ENCODE measurements at regions not wholly inside any gene's neighbourhood (a gene's known extent, or its start where the extent isn't known, plus 50 kb on each side); places are given as distances from the start of the nearest gene placed in this dataset.

DNA sequence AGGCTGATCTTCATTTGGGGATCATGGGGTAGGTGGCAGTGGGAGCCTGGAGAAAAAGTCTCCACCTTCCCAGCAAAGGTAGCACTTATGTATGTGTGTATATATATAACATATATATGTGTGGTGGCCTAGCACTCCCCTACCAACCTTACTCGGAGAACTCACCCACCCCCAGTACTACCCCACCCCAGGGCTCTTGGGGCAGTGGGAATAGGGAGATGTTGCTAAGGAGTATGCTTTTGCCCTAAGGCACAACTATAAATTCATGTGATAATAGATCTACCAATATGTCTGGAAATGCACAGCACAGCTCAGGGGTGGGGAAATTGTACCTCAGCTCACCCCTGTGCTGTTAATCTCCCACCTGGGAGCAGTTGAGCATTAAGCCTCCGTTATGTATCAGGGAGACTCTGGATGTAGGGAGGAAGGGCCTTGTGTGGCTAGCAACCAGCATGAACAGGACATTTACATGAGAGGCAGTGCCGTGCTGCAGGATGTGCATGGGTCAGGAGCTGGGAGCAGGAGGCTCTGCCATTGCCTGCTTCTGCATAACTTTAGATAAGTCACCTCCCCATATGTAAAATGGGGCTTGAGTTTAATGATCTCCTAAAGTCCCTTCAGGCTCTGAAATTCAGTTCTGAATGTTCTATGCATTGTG, 57.3 kb downstream of the C11orf91 start:
- TF ChIP-seq ZNF571 (tag by site-specific recombination; IDR thresholded peaks at IDR 0.05): no peak
- TF ChIP-seq, protein P1, sequence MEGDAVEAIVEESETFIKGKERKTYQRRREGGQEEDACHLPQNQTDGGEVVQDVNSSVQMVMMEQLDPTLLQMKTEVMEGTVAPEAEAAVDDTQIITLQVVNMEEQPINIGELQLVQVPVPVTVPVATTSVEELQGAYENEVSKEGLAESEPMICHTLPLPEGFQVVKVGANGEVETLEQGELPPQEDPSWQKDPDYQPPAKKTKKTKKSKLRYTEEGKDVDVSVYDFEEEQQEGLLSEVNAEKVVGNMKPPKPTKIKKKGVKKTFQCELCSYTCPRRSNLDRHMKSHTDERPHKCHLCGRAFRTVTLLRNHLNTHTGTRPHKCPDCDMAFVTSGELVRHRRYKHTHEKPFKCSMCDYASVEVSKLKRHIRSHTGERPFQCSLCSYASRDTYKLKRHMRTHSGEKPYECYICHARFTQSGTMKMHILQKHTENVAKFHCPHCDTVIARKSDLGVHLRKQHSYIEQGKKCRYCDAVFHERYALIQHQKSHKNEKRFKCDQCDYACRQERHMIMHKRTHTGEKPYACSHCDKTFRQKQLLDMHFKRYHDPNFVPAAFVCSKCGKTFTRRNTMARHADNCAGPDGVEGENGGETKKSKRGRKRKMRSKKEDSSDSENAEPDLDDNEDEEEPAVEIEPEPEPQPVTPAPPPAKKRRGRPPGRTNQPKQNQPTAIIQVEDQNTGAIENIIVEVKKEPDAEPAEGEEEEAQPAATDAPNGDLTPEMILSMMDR (tag by site-specific recombination; IDR thresholded peaks at IDR 0.05): no peak
- TF ChIP-seq ZSCAN30 (tag by site-specific recombination; IDR thresholded peaks at IDR 0.05): no peak
- TF ChIP-seq, protein P2, sequence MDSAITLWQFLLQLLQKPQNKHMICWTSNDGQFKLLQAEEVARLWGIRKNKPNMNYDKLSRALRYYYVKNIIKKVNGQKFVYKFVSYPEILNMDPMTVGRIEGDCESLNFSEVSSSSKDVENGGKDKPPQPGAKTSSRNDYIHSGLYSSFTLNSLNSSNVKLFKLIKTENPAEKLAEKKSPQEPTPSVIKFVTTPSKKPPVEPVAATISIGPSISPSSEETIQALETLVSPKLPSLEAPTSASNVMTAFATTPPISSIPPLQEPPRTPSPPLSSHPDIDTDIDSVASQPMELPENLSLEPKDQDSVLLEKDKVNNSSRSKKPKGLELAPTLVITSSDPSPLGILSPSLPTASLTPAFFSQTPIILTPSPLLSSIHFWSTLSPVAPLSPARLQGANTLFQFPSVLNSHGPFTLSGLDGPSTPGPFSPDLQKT (IDR thresholded peaks at IDR 0.05; ENCODE audit: borderline replicate concordance, low read depth, low read length): no peak
- TF ChIP-seq, protein P3, sequence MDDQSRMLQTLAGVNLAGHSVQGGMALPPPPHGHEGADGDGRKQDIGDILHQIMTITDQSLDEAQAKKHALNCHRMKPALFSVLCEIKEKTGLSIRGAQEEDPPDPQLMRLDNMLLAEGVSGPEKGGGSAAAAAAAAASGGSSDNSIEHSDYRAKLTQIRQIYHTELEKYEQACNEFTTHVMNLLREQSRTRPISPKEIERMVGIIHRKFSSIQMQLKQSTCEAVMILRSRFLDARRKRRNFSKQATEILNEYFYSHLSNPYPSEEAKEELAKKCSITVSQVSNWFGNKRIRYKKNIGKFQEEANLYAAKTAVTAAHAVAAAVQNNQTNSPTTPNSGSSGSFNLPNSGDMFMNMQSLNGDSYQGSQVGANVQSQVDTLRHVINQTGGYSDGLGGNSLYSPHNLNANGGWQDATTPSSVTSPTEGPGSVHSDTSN (CRISPR knock-in tag; IDR thresholded peaks at IDR 0.05): no peak
- TF ChIP-seq YY1 (tag by site-specific recombination; IDR thresholded peaks at IDR 0.05): no peak
- TF ChIP-seq, protein P4, sequence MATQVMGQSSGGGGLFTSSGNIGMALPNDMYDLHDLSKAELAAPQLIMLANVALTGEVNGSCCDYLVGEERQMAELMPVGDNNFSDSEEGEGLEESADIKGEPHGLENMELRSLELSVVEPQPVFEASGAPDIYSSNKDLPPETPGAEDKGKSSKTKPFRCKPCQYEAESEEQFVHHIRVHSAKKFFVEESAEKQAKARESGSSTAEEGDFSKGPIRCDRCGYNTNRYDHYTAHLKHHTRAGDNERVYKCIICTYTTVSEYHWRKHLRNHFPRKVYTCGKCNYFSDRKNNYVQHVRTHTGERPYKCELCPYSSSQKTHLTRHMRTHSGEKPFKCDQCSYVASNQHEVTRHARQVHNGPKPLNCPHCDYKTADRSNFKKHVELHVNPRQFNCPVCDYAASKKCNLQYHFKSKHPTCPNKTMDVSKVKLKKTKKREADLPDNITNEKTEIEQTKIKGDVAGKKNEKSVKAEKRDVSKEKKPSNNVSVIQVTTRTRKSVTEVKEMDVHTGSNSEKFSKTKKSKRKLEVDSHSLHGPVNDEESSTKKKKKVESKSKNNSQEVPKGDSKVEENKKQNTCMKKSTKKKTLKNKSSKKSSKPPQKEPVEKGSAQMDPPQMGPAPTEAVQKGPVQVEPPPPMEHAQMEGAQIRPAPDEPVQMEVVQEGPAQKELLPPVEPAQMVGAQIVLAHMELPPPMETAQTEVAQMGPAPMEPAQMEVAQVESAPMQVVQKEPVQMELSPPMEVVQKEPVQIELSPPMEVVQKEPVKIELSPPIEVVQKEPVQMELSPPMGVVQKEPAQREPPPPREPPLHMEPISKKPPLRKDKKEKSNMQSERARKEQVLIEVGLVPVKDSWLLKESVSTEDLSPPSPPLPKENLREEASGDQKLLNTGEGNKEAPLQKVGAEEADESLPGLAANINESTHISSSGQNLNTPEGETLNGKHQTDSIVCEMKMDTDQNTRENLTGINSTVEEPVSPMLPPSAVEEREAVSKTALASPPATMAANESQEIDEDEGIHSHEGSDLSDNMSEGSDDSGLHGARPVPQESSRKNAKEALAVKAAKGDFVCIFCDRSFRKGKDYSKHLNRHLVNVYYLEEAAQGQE (tag by site-specific recombination; IDR thresholded peaks at IDR 0.05): no peak
- TF ChIP-seq ZNF24 (tag by site-specific recombination; IDR thresholded peaks at IDR 0.05): no peak
- TF ChIP-seq SALL2 (tag by site-specific recombination; IDR thresholded peaks at IDR 0.05; ENCODE audit: borderline replicate concordance): no peak
- no peak for TF ChIP-seq ZNF138 (tag by site-specific recombination; IDR thresholded peaks at IDR 0.05; ENCODE audit: borderline replicate concordance)
- TF ChIP-seq ZNF510 (tag by site-specific recombination; IDR thresholded peaks at IDR 0.05; ENCODE audit: insufficient replicate concordance): no peak
- TF ChIP-seq, protein P5, sequence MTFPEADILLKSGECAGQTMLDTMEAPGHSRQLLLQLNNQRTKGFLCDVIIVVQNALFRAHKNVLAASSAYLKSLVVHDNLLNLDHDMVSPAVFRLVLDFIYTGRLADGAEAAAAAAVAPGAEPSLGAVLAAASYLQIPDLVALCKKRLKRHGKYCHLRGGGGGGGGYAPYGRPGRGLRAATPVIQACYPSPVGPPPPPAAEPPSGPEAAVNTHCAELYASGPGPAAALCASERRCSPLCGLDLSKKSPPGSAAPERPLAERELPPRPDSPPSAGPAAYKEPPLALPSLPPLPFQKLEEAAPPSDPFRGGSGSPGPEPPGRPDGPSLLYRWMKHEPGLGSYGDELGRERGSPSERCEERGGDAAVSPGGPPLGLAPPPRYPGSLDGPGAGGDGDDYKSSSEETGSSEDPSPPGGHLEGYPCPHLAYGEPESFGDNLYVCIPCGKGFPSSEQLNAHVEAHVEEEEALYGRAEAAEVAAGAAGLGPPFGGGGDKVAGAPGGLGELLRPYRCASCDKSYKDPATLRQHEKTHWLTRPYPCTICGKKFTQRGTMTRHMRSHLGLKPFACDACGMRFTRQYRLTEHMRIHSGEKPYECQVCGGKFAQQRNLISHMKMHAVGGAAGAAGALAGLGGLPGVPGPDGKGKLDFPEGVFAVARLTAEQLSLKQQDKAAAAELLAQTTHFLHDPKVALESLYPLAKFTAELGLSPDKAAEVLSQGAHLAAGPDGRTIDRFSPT (tag by site-specific recombination; IDR thresholded peaks at IDR 0.05): no peak
- TF ChIP-seq SETDB1 (IDR thresholded peaks at IDR 0.05; ENCODE audit: insufficient read length, low read length): no peak

Measured in HEK293 (cell line).